ENCODE measurements at regions not wholly inside any gene's neighbourhood (a gene's known extent, or its start where the extent isn't known, plus 50 kb on each side); places are given as distances from the start of the nearest gene placed in this dataset.

DNA sequence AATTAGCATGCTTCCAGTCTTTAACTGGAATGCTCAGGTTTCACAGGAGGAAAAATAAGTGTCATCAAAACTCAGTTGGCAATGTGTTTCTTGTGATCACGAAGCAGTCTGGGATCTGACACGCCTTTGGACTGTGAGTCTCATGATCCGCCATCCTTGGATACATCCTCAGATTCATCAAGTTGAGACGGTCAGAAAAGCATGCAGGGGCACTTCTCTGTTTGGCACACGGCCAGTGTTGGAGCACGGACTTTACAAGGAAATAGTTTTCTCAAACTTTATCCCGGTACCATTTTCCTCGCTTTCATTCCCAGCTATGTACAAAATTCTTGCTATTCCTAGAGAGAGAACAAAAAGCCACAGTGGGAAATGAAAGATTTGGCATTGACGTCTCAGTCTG is 88.4 kb upstream of the PARP11 start:
- TF ChIP-seq, protein P1, sequence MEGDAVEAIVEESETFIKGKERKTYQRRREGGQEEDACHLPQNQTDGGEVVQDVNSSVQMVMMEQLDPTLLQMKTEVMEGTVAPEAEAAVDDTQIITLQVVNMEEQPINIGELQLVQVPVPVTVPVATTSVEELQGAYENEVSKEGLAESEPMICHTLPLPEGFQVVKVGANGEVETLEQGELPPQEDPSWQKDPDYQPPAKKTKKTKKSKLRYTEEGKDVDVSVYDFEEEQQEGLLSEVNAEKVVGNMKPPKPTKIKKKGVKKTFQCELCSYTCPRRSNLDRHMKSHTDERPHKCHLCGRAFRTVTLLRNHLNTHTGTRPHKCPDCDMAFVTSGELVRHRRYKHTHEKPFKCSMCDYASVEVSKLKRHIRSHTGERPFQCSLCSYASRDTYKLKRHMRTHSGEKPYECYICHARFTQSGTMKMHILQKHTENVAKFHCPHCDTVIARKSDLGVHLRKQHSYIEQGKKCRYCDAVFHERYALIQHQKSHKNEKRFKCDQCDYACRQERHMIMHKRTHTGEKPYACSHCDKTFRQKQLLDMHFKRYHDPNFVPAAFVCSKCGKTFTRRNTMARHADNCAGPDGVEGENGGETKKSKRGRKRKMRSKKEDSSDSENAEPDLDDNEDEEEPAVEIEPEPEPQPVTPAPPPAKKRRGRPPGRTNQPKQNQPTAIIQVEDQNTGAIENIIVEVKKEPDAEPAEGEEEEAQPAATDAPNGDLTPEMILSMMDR (IDR thresholded peaks at IDR 0.05; ENCODE audit: low read length) = no peak
- no peak for TF ChIP-seq EZH2 (IDR thresholded peaks at IDR 0.05; ENCODE audit: borderline replicate concordance, low read length)

All from OCI-LY1 (cell line).